ENCODE measurements at regions not wholly inside any gene's neighbourhood (a gene's known extent, or its start where the extent isn't known, plus 50 kb on each side); places are given as distances from the start of the nearest gene placed in this dataset.

GRCh38 chr15:47429376-47429775 is 287.9 kb upstream of the SEMA6D start:
- ChIA-PET POLR2A (no interaction called here), CTCF (no interaction called here)
- H3K4me3 Mint-ChIP-seq, result no peak overlapping the region
- H3K36me3 Mint-ChIP-seq (ENCODE audit: low read depth), result no peaks in the 10 kb centered on the region
- intact Hi-C loops (cut with DNase I, micrococcal nuclease), result no loop called here
- H3K9me3 Mint-ChIP-seq, result peaks cover 3% of the 10 kb centered on the region
- DNase-seq (no peak), ATAC-seq (ENCODE audit: poor library complexity) (no peak)
- no peaks in the 10 kb centered on the region for H3K27me3 ChIP-seq (ENCODE audit: control insufficient read depth in 1 of 2, insufficient read depth in 2 of 2, low read length in 2 of 2)
- H3K27me3 Mint-ChIP-seq, result no peaks in the 10 kb centered on the region
- no peak overlapping the region for H3K27ac Mint-ChIP-seq
- H3K4me1 Mint-ChIP-seq (ENCODE audit: low read depth), result no peaks in the 10 kb centered on the region
- H3K9me3 ChIP-seq (ENCODE audit: control insufficient read depth in 1 of 2, insufficient read depth in 1 of 2, low read length in 2 of 2), result no peaks in the 10 kb centered on the region
- H3K4me1 ChIP-seq (ENCODE audit: insufficient read depth, low read length), result no peaks in the 10 kb centered on the region
- no peak overlapping the region for H3K27ac ChIP-seq (ENCODE audit: low read depth in 1 of 2, low read length in 2 of 2)
- TF ChIP-seq CTCF (IDR thresholded peaks at IDR 0.05), result no peak
- H3K36me3 ChIP-seq (ENCODE audit: insufficient read depth, low read length), result no peaks in the 10 kb centered on the region
- H3K4me3 ChIP-seq (ENCODE audit: low read length), result no peak overlapping the region

DNA sequence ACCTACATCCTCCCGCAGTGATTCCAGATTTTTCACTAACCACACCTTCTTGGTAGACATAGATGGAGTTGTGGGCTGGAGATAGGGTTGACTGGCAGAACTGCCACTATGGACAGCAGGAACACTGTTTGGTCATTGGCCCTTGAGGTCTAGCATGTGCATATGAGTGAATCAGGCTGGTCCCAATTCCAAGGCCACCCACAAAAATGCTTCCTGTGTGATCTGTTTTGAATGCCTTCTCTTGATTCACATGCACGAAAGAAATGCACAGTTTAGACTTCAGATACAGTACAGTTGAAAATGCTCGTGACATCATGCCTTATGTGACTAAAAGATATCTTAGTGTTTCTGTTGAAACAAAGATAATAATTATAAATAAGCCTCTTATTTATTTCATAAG is 285.8 kb upstream of the SEMA6D start:
- H3K27ac Mint-ChIP-seq, result no peak overlapping the region
- intact Hi-C loops (cut with DNase I, micrococcal nuclease), result no loop called here
- no peak for TF ChIP-seq CTCF (IDR thresholded peaks at IDR 0.05)
- no peaks in the 10 kb centered on the region for H3K9me3 ChIP-seq (ENCODE audit: control insufficient read depth in 1 of 2, insufficient read depth in 1 of 2, low read length in 2 of 2)
- CTCF ChIA-PET, result no interaction called here
- H3K4me3 Mint-ChIP-seq, result no peak overlapping the region
- no peaks in the 10 kb centered on the region for H3K36me3 ChIP-seq (ENCODE audit: insufficient read depth, low read length)
- POLR2A ChIA-PET, result no interaction called here
- peaks cover 3% of the 10 kb centered on the region for H3K9me3 Mint-ChIP-seq
- no peak overlapping the region for H3K27ac ChIP-seq (ENCODE audit: low read depth in 1 of 2, low read length in 2 of 2)
- no peak overlapping the region for H3K4me3 ChIP-seq (ENCODE audit: low read length)
- no peaks in the 10 kb centered on the region for H3K4me1 Mint-ChIP-seq (ENCODE audit: low read depth)
- H3K27me3 ChIP-seq (ENCODE audit: control insufficient read depth in 1 of 2, insufficient read depth in 2 of 2, low read length in 2 of 2), result no peaks in the 10 kb centered on the region
- no peaks in the 10 kb centered on the region for H3K4me1 ChIP-seq (ENCODE audit: insufficient read depth, low read length)
- no peaks in the 10 kb centered on the region for H3K36me3 Mint-ChIP-seq (ENCODE audit: low read depth)
- DNase-seq (no peak), ATAC-seq (ENCODE audit: poor library complexity) (no peak)
- no peaks in the 10 kb centered on the region for H3K27me3 Mint-ChIP-seq

DNA sequence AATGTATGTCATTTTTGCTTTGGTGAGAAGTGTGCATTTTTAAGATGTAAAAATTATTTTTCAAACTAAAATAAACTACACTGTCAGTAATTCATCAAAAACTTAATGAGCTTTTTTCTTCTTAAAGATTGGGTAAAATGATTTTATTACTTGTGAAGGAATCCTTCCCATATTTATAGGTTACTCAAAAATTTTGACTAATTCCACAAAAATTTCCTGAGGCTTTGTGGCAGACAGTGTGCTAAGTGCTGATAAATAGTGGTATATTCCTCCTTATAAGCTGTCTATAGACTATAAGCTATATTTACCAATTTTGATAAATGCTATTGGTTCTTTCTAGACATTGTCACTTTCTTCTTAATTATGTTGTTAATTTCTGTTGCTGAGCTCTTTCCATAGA is 284.5 kb upstream of the SEMA6D start:
- no peaks in the 10 kb centered on the region for H3K27me3 ChIP-seq (ENCODE audit: control insufficient read depth in 1 of 2, insufficient read depth in 2 of 2, low read length in 2 of 2)
- POLR2A ChIA-PET, result no interaction called here
- no peaks in the 10 kb centered on the region for H3K27me3 Mint-ChIP-seq
- H3K4me1 ChIP-seq (ENCODE audit: insufficient read depth, low read length), result no peaks in the 10 kb centered on the region
- no peak for ATAC-seq (ENCODE audit: poor library complexity)
- no peaks in the 10 kb centered on the region for H3K9me3 ChIP-seq (ENCODE audit: control insufficient read depth in 1 of 2, insufficient read depth in 1 of 2, low read length in 2 of 2)
- DNase-seq, result no peak
- H3K27ac ChIP-seq (ENCODE audit: low read depth in 1 of 2, low read length in 2 of 2), result no peak overlapping the region
- no peak for TF ChIP-seq CTCF (IDR thresholded peaks at IDR 0.05)
- H3K36me3 ChIP-seq (ENCODE audit: insufficient read depth, low read length), result no peaks in the 10 kb centered on the region
- no peak overlapping the region for H3K4me3 ChIP-seq (ENCODE audit: low read length)
- no peak overlapping the region for H3K4me3 Mint-ChIP-seq
- H3K9me3 Mint-ChIP-seq, result peaks cover 3% of the 10 kb centered on the region
- intact Hi-C loops (cut with DNase I, micrococcal nuclease), result no loop called here
- H3K27ac Mint-ChIP-seq, result no peak overlapping the region
- H3K36me3 Mint-ChIP-seq (ENCODE audit: low read depth), result no peaks in the 10 kb centered on the region
- CTCF ChIA-PET, result no interaction called here
- H3K4me1 Mint-ChIP-seq (ENCODE audit: low read depth), result no peaks in the 10 kb centered on the region

Measured in CD4-positive, alpha-beta T cell (primary cell).